NCI-H345 (cell line): ENCODE measurements at regions not wholly inside any gene's neighbourhood (a gene's known extent, or its start where the extent isn't known, plus 50 kb on each side); places are given as distances from the start of the nearest gene placed in this dataset.

ENCODE experiments used
- DNase-seq: peaks from one replicate; lab custom pipeline; 2025; lab: John Stamatoyannopoulos, UW

GRCh38 chrX:58051346-58051745, 141.1 kb upstream of the ZXDA start:
- no peak for DNase-seq

DNA sequence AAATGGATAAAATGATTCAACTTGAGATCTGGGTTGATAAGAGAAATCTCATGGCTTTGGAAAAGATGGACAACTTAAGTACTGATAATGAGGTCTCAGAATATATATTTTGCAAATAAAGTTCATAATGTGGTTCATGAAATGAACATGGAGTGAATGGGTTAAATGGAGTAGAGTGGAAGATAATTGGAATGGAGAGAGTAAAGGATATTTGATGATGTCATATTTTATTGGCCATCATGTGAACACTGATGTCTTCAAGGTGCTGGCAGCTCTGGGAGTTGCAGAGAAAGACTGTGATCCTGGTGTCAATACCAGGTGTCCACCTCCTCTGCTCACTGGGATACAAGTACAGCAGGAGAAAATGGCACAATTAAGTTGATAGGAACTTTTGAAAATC, 133.9 kb upstream of the ZXDA start:
- no peak for DNase-seq

DNA sequence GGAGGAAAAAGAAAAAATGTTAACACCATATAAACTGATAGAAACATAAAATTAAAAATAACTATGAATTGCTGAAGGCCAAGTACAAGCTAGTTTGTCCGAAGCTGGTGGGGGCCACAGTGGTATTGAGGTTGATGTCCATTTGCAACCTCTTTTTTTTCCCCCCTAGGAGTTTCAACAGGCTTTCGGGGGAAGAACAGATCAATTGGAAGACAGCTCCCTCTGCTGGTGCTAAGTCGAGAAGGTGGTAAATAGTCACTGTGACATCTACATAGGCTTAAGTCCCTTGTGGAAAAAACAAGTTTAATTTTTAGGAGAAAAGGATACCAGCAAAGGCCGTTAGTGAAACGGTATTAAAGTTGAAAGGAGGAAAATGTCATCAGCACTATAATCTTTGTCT, 115.7 kb upstream of the ZXDA start:
- DNase-seq = peak; percentile 29

DNA sequence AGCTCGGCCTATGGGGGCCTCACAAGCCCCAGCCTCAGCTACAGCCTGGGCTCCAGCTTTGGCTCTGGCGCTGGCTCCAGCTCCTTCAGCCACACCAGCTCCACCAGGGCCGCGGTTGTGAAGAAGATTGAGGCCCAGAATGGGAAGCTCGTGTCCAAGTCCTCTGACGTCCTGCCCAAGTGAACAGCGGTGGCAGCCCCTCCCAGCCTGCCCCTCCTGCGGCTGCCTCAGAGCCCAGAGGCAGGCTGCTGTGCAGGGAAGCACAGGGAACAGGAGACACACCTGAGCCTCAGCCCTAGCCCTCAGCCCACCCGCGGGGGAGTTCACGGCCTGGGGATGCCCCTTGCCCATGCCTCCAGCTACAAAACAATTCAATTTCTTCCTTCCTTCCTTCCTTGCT, 75.7 kb upstream of the ZXDA start:
- DNase-seq = no peak

- DNase-seq = no peak
These were observed 74.4 kb upstream of the ZXDA start for GRCh38 chrX:57984620-57985019.

DNA sequence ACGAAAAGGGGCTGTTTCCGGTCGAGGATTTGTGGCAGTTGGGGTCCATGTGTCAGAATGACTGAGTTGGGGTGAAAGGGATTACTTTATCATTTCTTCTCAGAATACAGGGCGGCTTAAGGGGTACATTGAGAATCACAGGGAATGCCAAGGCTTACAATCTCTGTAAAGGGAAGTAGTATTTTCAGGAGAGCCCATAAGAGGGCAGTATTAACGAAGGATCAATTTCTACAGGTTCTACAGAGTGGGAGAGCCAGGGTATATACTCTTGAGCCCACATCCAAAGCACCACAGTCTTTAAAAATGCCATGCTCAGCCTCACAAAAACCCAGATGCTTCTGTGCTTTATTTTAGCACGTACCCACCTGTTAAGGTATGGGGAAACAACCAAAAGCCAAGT, 67.7 kb upstream of the ZXDA start:
- no peak for DNase-seq

DNA sequence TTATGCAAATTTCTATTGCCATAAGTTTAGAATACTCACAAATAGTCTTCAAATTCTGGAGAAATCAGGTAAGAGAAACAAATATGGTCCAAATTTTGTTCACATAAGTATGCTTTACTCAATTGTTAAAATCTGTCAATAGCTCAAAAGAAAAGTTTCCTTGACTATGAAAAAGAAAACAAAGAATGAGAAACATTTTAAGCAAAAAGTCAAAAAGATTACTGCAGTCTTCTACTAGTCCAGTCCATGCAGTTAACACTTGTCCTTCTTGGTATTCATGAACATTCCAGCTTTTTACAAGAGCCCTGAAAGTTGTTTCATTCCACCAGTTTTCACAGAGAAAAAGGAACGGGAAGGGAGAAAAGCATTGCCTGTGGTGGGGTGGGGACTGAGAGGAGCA, 54.7 kb upstream of the ZXDA start:
- DNase-seq = no peak
